NCI-H345 (cell line): ENCODE measurements at regions not wholly inside any gene's neighbourhood (a gene's known extent, or its start where the extent isn't known, plus 50 kb on each side); places are given as distances from the start of the nearest gene placed in this dataset.
A peak's percentile ranks its signal among the peaks of the same experiment; 100 is the strongest.

ENCODE experiments used
- DNase-seq: peaks from one replicate; lab custom pipeline; 2025; lab: John Stamatoyannopoulos, UW

GRCh38 chr12:24603371-24603770 lies 345.5 kb downstream of the BCAT1 start:
- no peak for DNase-seq

DNA sequence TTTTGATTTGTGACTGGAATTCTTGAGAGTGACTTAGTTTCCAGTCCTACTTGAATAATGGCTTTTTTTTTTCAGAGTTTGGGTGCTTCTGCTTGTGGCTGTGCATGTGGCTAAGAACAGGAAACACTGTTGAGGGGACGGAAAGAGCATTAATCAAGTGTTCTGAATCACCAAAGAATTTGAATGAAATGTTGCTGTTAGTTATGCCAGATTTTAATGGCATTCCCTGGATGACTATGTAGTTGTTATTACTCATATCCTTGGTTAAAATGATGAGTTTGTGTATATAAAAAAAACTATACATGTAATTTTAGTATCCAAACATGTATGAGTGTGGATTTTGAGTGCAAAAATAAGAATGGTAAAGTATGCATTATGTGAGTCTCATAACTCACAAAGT lies 347.9 kb downstream of the BCAT1 start:
- no peak for DNase-seq

DNA sequence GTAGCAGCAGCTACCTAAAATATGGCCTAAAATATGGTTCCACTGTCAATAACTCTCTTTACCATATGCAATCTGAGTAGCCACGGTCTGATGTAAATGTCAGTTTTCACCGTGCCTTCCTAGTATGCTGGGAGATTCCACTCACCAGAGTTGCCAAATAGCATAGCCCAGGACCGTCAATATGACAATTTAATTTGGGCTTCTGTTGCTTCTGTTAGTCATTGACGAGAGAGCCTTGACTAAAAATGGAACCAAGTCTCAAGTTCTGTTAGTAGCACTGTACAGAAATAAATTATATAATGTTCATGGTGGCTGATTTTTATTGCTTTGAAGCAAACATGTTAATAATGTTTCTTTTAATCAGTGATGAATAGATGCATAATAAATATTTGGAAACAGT lies 348.4 kb downstream of the BCAT1 start:
- DNase-seq = no peak

DNA sequence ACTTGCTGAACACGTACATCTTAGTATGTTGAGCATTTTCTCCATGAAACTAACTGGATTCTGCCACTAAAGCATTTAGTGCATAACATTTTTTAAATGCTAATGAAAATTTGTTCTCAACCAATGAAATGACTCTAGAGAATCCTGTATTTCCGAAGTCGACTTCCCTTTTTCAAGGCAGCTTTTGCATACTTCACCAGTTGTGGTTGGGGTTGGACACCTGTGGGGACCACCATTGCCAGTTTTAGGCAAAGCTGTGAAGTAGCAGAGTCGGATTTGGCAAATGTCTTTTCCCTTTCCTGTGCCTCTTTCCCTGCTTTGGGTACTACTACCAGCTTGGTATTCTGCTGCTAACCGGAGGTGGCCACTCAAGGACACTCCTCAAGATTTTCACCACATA lies 349.2 kb downstream of the BCAT1 start:
- DNase-seq = no peak

- DNase-seq = no peak
Measured at GRCh38 chr12:24597580-24597979, 351.3 kb downstream of the BCAT1 start.

DNA sequence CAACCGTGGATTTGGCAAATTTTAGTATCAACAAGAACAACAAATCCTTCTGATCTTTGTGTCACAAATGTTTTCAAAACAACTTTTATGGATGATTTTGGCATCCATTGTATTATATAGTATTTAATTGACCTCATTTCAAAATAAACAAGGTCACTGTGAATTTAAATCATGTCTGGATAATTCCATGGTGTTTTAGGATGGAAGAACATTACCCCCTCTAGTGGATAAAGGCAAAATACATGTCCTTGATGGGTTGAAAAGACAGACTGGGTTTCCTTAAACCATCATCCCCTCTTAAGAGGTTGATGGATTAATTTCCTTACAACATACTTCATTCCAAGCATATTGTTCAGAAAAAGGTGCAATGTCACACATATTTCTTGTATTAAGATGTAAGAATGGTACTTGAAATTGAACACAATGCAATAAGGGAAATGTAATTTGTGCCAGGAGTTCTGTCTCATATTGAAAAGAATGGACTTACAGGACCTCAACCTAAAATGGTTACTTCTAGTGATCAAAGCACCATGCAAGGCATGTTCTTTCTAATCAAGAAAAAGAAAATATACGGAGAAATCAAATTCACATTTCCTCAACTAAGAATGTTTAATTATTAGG lies 352.0 kb downstream of the BCAT1 start:
- DNase-seq = peak; percentile 43

GRCh38 chr12:24595652-24596235 lies 353.2 kb downstream of the BCAT1 start:
- no peak for DNase-seq

- no peak for DNase-seq
Measured at GRCh38 chr12:24591715-24592440, 357.0 kb downstream of the BCAT1 start.

- no peak for DNase-seq
Measured at GRCh38 chr12:24591079-24591626, 357.7 kb downstream of the BCAT1 start.

DNA sequence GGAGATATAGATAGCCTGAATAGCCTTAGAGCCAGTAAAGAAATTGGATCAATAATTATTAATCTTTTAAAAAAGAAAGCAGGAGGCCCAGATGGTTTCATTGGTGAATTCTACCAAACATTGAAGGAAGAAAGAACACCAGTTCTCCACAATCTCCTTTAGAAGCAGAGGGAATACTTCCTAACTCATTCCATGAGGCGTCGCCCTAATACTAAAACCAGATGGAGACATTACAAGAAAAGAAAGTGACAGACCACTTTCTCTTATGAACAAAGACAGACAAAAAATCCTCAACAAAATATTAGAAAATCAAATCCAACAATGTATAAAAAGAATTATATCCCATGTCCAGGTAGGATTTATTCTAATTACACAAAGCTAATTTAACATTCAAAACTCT lies 362.6 kb downstream of the BCAT1 start:
- DNase-seq = no peak

DNA sequence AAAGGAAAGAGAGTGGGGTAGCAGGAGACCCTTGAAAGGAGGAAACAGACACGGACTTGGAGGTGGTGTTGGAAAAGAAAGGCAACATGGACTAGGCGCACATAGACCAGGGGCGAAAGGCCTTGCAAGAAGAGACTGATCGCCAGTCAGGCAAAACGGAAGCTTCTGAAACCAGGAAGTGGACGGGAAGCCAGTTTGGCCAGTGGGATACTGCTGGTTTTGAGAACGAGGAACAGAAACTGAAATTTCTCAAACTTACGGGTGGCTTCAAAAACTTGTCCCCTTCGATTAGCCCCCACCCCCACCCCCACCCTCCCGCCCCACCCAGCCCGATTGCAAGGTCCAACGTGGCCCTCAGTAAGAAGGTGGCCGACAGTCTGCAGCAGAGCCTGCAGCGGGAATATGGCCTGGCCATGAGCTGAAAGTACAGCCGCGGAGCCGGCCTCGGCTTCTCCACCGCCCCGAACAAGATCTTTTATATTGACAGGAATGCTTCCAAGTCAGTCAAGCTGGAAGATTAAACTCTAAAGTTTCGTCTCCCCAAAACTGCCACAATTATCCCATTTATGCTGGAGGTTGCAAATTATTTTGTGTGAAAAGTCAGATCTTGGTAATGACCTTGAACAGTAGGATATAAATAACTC lies 364.7 kb downstream of the BCAT1 start:
- DNase-seq = no peak

DNA sequence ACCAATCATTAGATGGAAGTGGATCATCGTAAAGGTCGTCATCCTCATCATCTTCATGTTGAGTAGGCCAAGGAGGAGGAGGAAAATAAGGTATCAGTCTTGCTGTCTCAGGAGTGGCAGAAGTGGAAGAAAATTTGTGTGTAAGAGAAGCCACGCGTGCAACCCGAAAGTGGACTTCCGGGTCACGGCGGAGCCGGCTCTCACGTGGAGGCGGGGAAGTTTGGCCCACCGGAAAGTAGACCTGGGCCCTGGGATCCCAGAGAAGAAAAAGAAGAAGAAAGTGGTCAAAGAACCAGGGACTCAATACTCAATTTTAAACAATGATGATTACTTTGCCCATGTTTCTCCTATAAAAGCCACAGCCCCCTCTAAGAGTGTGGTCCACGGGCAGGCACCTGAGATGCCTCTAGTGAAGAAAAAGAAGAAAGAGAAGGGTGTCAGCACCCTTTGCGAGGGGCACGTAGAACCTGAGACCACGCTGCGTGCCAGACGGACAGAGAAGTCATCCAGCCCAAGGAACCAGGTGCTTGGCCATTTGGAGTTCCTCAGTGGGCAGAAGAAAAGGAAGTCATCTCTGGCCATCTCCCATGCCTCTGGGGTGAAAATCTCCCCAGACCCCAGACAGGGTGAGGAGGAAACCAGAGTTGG lies 365.8 kb downstream of the BCAT1 start:
- no peak for DNase-seq

DNA sequence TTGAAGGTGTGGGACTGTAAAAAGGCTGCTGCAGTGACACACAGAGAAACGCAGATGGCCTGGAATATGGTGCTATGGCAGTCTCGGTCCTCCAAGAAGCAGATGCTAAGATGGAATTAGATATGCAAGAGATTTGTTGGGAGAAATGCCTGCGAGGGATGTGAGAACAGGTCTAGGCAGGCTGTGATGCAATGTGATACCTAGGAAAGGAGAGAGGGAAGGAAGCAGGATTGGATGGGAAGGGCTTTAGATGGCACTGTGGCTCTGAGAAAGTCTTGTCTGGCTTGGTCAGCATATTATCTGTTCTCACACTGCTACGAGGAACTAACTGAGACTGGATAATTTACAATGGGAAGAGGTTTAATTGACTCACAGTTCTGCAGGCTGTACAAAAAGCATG lies 374.4 kb downstream of the BCAT1 start:
- DNase-seq = no peak

GRCh38 chr12:24573621-24574020 lies 375.3 kb downstream of the BCAT1 start:
- no peak for DNase-seq

GRCh38 chr12:24565300-24565699 lies 383.6 kb downstream of the BCAT1 start:
- no peak for DNase-seq

- DNase-seq = peak; percentile 38
Measured at GRCh38 chr12:24562771-24563431, 386.0 kb downstream of the BCAT1 start.

DNA sequence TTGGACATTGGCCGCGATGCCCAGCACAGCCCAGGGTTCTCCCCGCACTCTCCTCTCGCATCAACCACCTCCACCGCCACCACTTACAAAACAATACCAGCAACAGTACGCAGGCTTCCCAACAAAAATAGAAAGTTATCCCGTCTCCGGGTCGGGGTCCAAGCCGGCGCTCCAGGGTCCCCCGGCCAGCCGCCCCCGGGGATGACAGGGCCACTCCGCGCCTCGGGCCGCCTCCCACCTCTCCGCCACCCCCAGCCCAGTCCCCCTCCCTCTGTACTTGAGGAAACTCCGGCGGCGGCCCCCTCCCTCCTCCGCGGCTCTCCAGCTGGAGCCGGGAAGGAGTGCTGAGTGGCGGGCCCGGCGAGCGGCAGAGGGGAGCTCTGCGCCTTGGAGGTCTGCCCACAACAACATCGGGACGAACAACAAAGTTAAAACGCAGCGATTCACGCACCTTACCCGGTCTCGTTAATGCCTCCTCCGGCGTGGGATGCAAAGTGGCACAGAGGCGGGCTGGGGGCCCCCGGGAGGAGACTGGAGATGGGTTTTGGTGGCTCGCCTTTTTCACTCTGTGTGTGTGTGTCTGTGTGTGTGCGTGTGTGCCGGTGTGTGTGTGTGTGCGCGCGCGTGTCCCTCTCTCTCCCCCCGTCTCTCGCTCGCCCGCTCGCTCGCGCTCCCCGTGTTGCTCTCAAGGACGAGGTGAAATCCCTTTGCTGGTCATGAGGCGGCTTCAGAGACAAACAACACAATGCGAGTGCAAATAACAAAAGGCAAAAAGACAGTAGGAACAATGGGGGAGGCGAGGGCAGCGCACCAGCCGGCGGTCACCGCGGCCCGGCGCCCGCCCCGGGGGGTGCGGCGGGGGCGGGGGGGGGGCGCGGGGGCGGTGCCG lies 386.8 kb downstream of the BCAT1 start:
- peak; percentile 42 for DNase-seq

DNA sequence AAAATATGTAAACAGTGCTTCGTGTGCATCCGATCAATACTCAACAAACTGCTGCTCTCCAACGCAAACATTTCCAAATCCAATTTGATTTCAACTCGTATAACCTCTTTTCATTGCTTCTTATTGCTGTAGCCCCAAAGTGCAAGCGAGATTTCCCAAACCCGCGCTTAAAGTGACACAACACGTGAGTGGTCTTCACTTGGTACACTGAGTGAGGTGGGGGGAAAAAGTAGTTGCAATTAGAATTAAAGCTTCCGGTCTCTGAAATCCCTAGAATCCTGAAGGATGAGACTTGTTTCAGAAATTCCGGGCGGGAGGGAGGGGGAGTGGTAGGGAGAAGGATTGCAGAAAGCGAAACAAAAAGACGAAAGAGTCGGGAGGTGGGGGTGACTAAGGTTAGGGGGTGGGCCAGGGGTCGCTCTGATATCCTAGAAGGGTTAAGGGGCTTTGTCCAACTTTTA lies 387.5 kb downstream of the BCAT1 start:
- no peak for DNase-seq

DNA sequence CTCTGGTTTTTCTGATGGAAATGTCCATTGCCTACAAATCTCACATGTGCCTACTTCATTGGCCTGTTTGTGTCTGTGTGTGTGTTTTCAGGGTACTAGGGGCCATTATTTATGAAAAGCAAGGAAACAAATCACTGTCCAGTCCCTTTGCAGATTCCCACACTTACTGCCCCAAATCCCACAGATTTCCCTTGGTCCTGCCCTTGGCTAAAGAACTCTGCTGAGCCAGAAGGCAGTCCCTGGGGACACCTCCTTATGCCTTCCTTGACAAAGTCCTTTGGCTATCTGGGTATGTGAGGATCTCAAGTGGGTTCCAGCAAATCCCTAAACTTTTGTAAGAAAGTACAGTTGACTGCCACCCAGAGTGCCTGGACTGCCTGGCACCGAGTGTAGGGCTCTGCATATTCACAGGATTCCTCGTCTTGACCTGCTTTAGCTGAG lies 388.1 kb downstream of the BCAT1 start:
- DNase-seq = no peak

GRCh38 chr12:24560192-24560775 lies 388.6 kb downstream of the BCAT1 start:
- DNase-seq = no peak
